ENCODE measurements at regions not wholly inside any gene's neighbourhood (a gene's known extent, or its start where the extent isn't known, plus 50 kb on each side); places are given as distances from the start of the nearest gene placed in this dataset.

DNA sequence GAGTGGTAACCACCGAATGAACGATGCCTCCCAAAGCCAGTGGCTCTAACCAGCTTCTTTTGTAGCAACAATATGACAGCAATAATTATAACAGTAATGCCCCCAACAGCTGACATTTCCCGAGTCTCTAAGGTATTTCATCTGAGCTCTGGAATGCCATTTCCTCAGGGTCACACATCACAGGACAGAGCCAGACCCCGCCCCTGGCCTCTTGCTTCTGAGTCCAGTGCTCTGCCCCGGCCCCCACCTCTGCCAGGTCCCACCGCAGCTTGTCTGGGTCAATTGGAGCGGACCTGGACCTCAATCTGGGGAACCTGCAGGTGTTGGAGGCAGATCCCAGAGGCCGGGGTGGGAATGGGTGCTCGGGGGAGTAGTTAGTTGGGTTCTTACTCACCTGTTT, 63.8 kb downstream of the IGLL1 start (continued):
- TF ChIP-seq, protein P1, sequence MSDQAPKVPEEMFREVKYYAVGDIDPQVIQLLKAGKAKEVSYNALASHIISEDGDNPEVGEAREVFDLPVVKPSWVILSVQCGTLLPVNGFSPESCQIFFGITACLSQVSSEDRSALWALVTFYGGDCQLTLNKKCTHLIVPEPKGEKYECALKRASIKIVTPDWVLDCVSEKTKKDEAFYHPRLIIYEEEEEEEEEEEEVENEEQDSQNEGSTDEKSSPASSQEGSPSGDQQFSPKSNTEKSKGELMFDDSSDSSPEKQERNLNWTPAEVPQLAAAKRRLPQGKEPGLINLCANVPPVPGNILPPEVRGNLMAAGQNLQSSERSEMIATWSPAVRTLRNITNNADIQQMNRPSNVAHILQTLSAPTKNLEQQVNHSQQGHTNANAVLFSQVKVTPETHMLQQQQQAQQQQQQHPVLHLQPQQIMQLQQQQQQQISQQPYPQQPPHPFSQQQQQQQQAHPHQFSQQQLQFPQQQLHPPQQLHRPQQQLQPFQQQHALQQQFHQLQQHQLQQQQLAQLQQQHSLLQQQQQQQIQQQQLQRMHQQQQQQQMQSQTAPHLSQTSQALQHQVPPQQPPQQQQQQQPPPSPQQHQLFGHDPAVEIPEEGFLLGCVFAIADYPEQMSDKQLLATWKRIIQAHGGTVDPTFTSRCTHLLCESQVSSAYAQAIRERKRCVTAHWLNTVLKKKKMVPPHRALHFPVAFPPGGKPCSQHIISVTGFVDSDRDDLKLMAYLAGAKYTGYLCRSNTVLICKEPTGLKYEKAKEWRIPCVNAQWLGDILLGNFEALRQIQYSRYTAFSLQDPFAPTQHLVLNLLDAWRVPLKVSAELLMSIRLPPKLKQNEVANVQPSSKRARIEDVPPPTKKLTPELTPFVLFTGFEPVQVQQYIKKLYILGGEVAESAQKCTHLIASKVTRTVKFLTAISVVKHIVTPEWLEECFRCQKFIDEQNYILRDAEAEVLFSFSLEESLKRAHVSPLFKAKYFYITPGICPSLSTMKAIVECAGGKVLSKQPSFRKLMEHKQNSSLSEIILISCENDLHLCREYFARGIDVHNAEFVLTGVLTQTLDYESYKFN (CRISPR knock-in tag; conservative IDR thresholded peaks at IDR 0.05) = 0 out of 2 replicates have a peak, but pooled peaks have one; percentile 17
- TF ChIP-seq CENPX (CRISPR knock-in tag; IDR thresholded peaks at IDR 0.05) = no peak
- TF ChIP-seq ZNF121 (CRISPR knock-in tag; IDR thresholded peaks at IDR 0.05) = no peak
- TF ChIP-seq SALL1 (CRISPR knock-in tag; IDR thresholded peaks at IDR 0.05) = peak; percentile 41; the same call in 1 of the 2 replicates
- TF ChIP-seq EP300 (IDR thresholded peaks at IDR 0.05; ENCODE audit: low read depth in 2 of 2, low read length in 2 of 2) = no peak
- TF ChIP-seq EP300 (CRISPR knock-in tag; IDR thresholded peaks at IDR 0.05; ENCODE audit: borderline replicate concordance) = no peak
- peak; percentile 54 for TF ChIP-seq TEAD3 (CRISPR knock-in tag; optimal IDR thresholded peaks at IDR 0.05; ENCODE audit: borderline replicate concordance)
- TF ChIP-seq ZSCAN9 (CRISPR knock-in tag; IDR thresholded peaks at IDR 0.05; ENCODE audit: borderline replicate concordance) = no peak
- TF ChIP-seq, protein P2, sequence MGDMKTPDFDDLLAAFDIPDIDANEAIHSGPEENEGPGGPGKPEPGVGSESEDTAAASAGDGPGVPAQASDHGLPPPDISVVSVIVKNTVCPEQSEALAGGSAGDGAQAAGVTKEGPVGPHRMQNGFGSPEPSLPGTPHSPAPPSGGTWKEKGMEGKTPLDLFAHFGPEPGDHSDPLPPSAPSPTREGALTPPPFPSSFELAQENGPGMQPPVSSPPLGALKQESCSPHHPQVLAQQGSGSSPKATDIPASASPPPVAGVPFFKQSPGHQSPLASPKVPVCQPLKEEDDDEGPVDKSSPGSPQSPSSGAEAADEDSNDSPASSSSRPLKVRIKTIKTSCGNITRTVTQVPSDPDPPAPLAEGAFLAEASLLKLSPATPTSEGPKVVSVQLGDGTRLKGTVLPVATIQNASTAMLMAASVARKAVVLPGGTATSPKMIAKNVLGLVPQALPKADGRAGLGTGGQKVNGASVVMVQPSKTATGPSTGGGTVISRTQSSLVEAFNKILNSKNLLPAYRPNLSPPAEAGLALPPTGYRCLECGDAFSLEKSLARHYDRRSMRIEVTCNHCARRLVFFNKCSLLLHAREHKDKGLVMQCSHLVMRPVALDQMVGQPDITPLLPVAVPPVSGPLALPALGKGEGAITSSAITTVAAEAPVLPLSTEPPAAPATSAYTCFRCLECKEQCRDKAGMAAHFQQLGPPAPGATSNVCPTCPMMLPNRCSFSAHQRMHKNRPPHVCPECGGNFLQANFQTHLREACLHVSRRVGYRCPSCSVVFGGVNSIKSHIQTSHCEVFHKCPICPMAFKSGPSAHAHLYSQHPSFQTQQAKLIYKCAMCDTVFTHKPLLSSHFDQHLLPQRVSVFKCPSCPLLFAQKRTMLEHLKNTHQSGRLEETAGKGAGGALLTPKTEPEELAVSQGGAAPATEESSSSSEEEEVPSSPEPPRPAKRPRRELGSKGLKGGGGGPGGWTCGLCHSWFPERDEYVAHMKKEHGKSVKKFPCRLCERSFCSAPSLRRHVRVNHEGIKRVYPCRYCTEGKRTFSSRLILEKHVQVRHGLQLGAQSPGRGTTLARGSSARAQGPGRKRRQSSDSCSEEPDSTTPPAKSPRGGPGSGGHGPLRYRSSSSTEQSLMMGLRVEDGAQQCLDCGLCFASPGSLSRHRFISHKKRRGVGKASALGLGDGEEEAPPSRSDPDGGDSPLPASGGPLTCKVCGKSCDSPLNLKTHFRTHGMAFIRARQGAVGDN (CRISPR knock-in tag; IDR thresholded peaks at IDR 0.05) = peak; percentile 49; the same call in 1 of the 2 replicates
- TF ChIP-seq, protein P3, sequence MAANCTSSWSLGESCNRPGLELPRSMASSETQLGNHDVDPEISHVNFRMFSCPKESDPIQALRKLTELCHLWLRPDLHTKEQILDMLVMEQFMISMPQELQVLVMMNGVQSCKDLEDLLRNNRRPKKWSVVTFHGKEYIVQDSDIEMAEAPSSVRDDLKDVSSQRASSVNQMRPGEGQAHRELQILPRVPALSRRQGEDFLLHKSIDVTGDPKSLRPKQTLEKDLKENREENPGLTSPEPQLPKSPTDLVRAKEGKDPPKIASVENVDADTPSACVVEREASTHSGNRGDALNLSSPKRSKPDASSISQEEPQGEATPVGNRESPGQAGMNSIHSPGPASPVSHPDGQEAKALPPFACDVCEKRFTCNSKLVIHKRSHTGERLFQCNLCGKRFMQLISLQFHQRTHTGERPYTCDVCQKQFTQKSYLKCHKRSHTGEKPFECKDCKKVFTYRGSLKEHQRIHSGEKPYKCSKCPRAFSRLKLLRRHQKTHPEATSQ (CRISPR knock-in tag; IDR thresholded peaks at IDR 0.05; ENCODE audit: borderline replicate concordance) = no peak
- TF ChIP-seq, protein P4, sequence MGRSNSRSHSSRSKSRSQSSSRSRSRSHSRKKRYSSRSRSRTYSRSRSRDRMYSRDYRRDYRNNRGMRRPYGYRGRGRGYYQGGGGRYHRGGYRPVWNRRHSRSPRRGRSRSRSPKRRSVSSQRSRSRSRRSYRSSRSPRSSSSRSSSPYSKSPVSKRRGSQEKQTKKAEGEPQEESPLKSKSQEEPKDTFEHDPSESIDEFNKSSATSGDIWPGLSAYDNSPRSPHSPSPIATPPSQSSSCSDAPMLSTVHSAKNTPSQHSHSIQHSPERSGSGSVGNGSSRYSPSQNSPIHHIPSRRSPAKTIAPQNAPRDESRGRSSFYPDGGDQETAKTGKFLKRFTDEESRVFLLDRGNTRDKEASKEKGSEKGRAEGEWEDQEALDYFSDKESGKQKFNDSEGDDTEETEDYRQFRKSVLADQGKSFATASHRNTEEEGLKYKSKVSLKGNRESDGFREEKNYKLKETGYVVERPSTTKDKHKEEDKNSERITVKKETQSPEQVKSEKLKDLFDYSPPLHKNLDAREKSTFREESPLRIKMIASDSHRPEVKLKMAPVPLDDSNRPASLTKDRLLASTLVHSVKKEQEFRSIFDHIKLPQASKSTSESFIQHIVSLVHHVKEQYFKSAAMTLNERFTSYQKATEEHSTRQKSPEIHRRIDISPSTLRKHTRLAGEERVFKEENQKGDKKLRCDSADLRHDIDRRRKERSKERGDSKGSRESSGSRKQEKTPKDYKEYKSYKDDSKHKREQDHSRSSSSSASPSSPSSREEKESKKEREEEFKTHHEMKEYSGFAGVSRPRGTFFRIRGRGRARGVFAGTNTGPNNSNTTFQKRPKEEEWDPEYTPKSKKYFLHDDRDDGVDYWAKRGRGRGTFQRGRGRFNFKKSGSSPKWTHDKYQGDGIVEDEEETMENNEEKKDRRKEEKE (IDR thresholded peaks at IDR 0.05) = no peak
- TF ChIP-seq, protein P5, sequence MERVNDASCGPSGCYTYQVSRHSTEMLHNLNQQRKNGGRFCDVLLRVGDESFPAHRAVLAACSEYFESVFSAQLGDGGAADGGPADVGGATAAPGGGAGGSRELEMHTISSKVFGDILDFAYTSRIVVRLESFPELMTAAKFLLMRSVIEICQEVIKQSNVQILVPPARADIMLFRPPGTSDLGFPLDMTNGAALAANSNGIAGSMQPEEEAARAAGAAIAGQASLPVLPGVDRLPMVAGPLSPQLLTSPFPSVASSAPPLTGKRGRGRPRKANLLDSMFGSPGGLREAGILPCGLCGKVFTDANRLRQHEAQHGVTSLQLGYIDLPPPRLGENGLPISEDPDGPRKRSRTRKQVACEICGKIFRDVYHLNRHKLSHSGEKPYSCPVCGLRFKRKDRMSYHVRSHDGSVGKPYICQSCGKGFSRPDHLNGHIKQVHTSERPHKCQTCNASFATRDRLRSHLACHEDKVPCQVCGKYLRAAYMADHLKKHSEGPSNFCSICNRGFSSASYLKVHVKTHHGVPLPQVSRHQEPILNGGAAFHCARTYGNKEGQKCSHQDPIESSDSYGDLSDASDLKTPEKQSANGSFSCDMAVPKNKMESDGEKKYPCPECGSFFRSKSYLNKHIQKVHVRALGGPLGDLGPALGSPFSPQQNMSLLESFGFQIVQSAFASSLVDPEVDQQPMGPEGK (CRISPR knock-in tag; IDR thresholded peaks at IDR 0.05) = peak; percentile 48; the same call in 1 of the 2 replicates
- TF ChIP-seq, protein P6, sequence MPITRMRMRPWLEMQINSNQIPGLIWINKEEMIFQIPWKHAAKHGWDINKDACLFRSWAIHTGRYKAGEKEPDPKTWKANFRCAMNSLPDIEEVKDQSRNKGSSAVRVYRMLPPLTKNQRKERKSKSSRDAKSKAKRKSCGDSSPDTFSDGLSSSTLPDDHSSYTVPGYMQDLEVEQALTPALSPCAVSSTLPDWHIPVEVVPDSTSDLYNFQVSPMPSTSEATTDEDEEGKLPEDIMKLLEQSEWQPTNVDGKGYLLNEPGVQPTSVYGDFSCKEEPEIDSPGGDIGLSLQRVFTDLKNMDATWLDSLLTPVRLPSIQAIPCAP (CRISPR knock-in tag; IDR thresholded peaks at IDR 0.05; ENCODE audit: low read depth) = no peak
- 0 out of 2 replicates have a peak, but pooled peaks have one; percentile 18 for TF ChIP-seq GATAD2A (CRISPR knock-in tag; IDR thresholded peaks at IDR 0.05)
- no peak for TF ChIP-seq ZNF382 (CRISPR knock-in tag; IDR thresholded peaks at IDR 0.05; ENCODE audit: borderline replicate concordance)
